ENCODE measurements at regions not wholly inside any gene's neighbourhood (a gene's known extent, or its start where the extent isn't known, plus 50 kb on each side); places are given as distances from the start of the nearest gene placed in this dataset.
"Not testable (repeated sequence)": the region's sequence is repeated elsewhere in the genome, so short reads cannot be mapped to it uniquely, and the experiment has no call there.

GRCh38 chr5:105929858-105930257 is 1740.9 kb downstream of the EFNA5 start:
- no peak for DNase-seq (ENCODE audit: low read depth in 2 of 2)

- DNase-seq (ENCODE audit: low read depth in 2 of 2), result peak; percentile 61 to 72
These were observed 1746.4 kb downstream of the EFNA5 start for GRCh38 chr5:105924366-105924765.

GRCh38 chr5:105922574-105922973 is 1748.2 kb downstream of the EFNA5 start:
- DNase-seq (ENCODE audit: low read depth in 2 of 2), result no peak

- no peak for DNase-seq (ENCODE audit: low read depth in 2 of 2)
These were observed 1748.7 kb downstream of the EFNA5 start for GRCh38 chr5:105922080-105922479.

GRCh38 chr5:105917189-105917588 is 1753.5 kb downstream of the EFNA5 start:
- no peak for DNase-seq (ENCODE audit: low read depth in 2 of 2)

GRCh38 chr5:105907016-105907415 is 1763.7 kb downstream of the EFNA5 start:
- no peak for DNase-seq (ENCODE audit: low read depth in 2 of 2)

GRCh38 chr5:105905392-105905791 is 1765.3 kb downstream of the EFNA5 start:
- DNase-seq (ENCODE audit: low read depth in 2 of 2), result no peak

GRCh38 chr5:105903069-105903468 is 1767.7 kb downstream of the EFNA5 start:
- peak in 1 of 2 experiments; percentile 13 for DNase-seq (ENCODE audit: low read depth in 2 of 2)

GRCh38 chr5:105899726-105900125 is 1771.0 kb downstream of the EFNA5 start:
- no peak for DNase-seq (ENCODE audit: low read depth in 2 of 2)

- DNase-seq (ENCODE audit: low read depth in 2 of 2), result no peak
These were observed 1772.6 kb downstream of the EFNA5 start for GRCh38 chr5:105898183-105898582.

- DNase-seq (ENCODE audit: low read depth in 2 of 2), result peak in 1 of 2 experiments; percentile 10
These were observed 1785.5 kb downstream of the EFNA5 start for GRCh38 chr5:105885266-105885665.

- no peak for DNase-seq (ENCODE audit: low read depth in 2 of 2)
These were observed 1787.7 kb downstream of the EFNA5 start for GRCh38 chr5:105882956-105883481.

- no peak for DNase-seq (ENCODE audit: low read depth in 2 of 2)
These were observed 1792.3 kb downstream of the EFNA5 start for GRCh38 chr5:105878402-105878801.

- no peak for DNase-seq (ENCODE audit: low read depth in 2 of 2)
These were observed 1793.1 kb downstream of the EFNA5 start for GRCh38 chr5:105877592-105877991.

- DNase-seq (ENCODE audit: low read depth in 2 of 2), result no peak
These were observed 1796.4 kb downstream of the EFNA5 start for GRCh38 chr5:105874316-105874715.

GRCh38 chr5:105872569-105873270 is 1798.0 kb downstream of the EFNA5 start:
- no peak for DNase-seq (ENCODE audit: low read depth in 2 of 2)

GRCh38 chr5:105868038-105868780 is 1802.5 kb downstream of the EFNA5 start:
- DNase-seq (ENCODE audit: low read depth in 2 of 2), result no peak

GRCh38 chr5:105865834-105866233 is 1804.9 kb downstream of the EFNA5 start:
- no peak for DNase-seq (ENCODE audit: low read depth in 2 of 2)

GRCh38 chr5:105859350-105859749 is 1811.4 kb downstream of the EFNA5 start:
- not testable (repeated sequence) for DNase-seq (ENCODE audit: low read depth in 2 of 2)

- peak; percentile 23 to 28 for DNase-seq (ENCODE audit: low read depth in 2 of 2)
These were observed 1821.0 kb downstream of the EFNA5 start for GRCh38 chr5:105849701-105850100.

- DNase-seq (ENCODE audit: low read depth in 2 of 2), result no peak
These were observed 1829.9 kb downstream of the EFNA5 start for GRCh38 chr5:105840800-105841199.

GRCh38 chr5:105836887-105837286 is 1833.8 kb downstream of the EFNA5 start:
- peak in 1 of 2 experiments; percentile 24 for DNase-seq (ENCODE audit: low read depth in 2 of 2)

- peak; percentile 82 to 83 for DNase-seq (ENCODE audit: low read depth in 2 of 2)
These were observed 1834.5 kb downstream of the EFNA5 start for GRCh38 chr5:105836268-105836667.

Data from fibroblast of skin of left biceps (primary cell).